T-helper 2 cell treated with Interferon-gamma antibody and Interleukin-4, amounts not matched to agents 5 μg/mL and 100 μg/mL, for 36 hours (primary cell): ENCODE measurements at regions not wholly inside any gene's neighbourhood (a gene's known extent, or its start where the extent isn't known, plus 50 kb on each side); places are given as distances from the start of the nearest gene placed in this dataset.

ENCODE experiments used
- DNase-seq: peaks from one replicate; pipeline ENCODE4 v3.0.0; 2021; ENCODE audit warnings: low spot score
- H3K27ac Mint-ChIP-seq: one replicate; pipeline ENCODE4 v1.8.0; 2021; ENCODE audit warnings: mild to moderate bottlenecking, mixed read lengths
- H3K27me3 Mint-ChIP-seq: one replicate; pipeline ENCODE4 v1.8.0; 2021; ENCODE audit warnings: low read depth, mixed read lengths
- H3K36me3 Mint-ChIP-seq: one replicate; pipeline ENCODE4 v1.8.0; 2021; ENCODE audit warnings: low read depth, mixed read lengths
- H3K4me1 Mint-ChIP-seq: one replicate; pipeline ENCODE4 v1.8.0; 2021; ENCODE audit warnings: low read depth, mixed read lengths
- H3K4me3 Mint-ChIP-seq: one replicate; pipeline ENCODE4 v1.8.0; 2022; ENCODE audit warnings: mild to moderate bottlenecking, moderate library complexity, mixed read lengths
- H3K9me3 Mint-ChIP-seq: one replicate; pipeline ENCODE4 v1.8.0; 2021; ENCODE audit warnings: mixed read lengths

DNA sequence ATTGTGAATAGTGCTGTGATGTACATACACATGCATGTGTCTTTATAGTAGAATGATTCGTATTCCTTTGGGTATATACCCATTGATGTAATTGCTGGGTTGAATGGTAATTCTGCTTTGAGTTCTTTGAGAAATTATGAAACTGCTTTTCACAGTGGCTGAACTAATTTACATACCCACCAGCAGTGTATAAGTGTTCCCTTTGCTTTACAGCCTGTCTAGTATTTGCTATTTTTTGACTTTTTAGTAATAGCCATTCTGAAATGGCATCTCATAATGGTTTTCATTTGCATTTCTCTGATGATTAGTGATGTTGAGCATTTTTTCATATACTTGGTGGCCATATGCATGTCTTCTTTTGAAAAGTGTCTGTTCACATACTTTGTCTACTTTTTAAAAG lies 54.5 kb upstream of the FAM78B start:
- Mint-ChIP-seq H3K27ac (no peak overlapping the region), H3K27me3 (no peaks in the 10 kb centered on the region), H3K9me3 (peaks cover 30% of the 10 kb centered on the region), H3K36me3 (no peaks in the 10 kb centered on the region), H3K4me1 (no peaks in the 10 kb centered on the region), H3K4me3 (no peak overlapping the region)
- DNase-seq = no peak

GRCh38 chr1:166233750-166234366 lies 67.1 kb upstream of the FAM78B start:
- DNase-seq = no peak
- no peak overlapping the region for H3K27ac Mint-ChIP-seq
- H3K4me1 Mint-ChIP-seq = no peaks in the 10 kb centered on the region

DNA sequence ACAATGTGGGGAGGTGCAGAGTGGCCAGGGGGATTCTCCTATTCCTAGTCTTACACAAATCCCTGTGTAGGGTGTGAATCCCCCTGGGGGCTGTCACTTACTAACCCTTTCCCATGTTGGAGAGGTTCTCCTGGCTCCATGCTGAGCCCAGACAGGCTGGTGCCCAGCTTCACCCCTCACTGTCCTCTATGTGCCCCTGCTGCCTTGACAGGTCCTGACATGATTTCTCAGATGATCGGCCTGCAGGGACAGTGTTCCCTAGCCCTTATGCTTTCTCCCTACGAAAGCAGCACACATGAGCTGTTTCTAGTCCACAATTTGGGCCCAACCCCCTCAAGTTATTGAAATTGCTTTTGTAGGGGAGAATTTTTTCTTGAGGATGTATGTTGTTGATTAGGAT lies 68.9 kb upstream of the FAM78B start:
- no peaks in the 10 kb centered on the region for H3K4me1 Mint-ChIP-seq
- H3K27ac Mint-ChIP-seq = no peak overlapping the region
- DNase-seq = no peak
- peaks cover 3% of the 10 kb centered on the region for H3K9me3 Mint-ChIP-seq
- H3K36me3 Mint-ChIP-seq = no peaks in the 10 kb centered on the region
- H3K27me3 Mint-ChIP-seq = no peaks in the 10 kb centered on the region
- H3K4me3 Mint-ChIP-seq = no peak overlapping the region

More at GRCh38 chr1:166233750-166234366, 67.1 kb upstream of the FAM78B start:
- Mint-ChIP-seq H3K9me3 (peaks cover 6% of the 10 kb centered on the region), H3K27me3 (no peaks in the 10 kb centered on the region), H3K36me3 (no peaks in the 10 kb centered on the region), H3K4me3 (no peak overlapping the region)

DNA sequence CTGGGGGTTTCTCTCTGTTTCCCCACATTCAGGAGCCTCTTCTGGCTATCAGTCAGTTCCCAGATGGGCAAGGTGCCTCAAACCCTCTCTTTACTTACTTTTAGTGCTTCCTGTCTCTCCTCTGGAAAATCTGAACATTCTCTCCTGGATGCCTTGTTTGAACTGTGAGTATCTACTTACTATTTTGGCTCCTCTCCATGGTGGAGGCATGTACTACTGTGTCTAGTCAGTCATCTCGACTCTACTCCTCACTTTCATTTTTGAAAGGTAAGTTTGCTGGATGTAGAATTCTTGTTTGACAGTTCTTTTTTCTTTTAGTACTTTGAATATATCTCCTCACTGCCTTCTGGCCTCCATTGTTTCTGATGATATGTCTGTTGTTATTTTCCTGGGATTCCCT lies 70.9 kb upstream of the FAM78B start:
- no peak for DNase-seq
- H3K9me3 Mint-ChIP-seq = no peaks in the 10 kb centered on the region
- no peaks in the 10 kb centered on the region for H3K36me3 Mint-ChIP-seq
- H3K27ac Mint-ChIP-seq = no peak overlapping the region
- H3K4me3 Mint-ChIP-seq = no peak overlapping the region
- no peaks in the 10 kb centered on the region for H3K4me1 Mint-ChIP-seq
- no peaks in the 10 kb centered on the region for H3K27me3 Mint-ChIP-seq

DNA sequence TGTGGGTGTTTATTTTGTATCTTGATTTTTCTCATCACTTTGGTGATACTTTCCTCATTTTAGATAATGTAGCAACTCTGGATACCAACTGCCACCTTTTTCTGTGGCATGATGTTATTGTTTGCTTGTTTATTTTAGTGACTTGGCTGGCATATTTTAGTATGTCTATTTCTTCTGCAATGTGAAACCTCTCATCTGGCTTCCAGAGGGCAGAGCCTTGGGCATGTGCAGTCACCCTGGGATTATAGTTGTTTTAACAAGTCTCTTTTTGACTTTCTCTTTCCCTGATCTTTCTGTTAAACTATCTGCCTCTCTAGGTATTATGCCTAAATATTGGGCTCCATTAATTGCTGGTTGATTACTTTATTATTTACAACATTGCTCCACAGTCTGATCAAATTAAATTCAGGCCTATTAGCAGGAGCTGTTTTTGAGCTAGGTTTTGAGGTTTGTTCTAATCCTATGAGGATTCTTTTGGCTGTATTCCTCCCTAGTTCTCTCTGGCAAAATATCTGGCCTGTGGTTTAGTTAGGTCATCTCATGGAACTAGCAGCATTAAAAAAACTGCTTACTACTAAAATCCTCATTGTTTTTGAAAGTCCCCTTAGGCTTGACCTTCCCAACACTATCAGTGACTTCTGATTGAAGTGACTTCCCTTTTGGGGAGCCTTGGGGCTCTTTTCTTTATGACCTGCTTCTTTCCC lies 86.4 kb upstream of the FAM78B start:
- peaks cover 14% of the 10 kb centered on the region for H3K9me3 Mint-ChIP-seq
- DNase-seq = no peak
- H3K4me1 Mint-ChIP-seq = no peaks in the 10 kb centered on the region
- no peak overlapping the region for H3K4me3 Mint-ChIP-seq
- no peaks in the 10 kb centered on the region for H3K27me3 Mint-ChIP-seq
- H3K36me3 Mint-ChIP-seq = no peaks in the 10 kb centered on the region
- H3K27ac Mint-ChIP-seq = no peak overlapping the region

GRCh38 chr1:166258017-166258416 lies 91.2 kb upstream of the FAM78B start:
- Mint-ChIP-seq H3K9me3 (peaks cover 12% of the 10 kb centered on the region), H3K27me3 (no peaks in the 10 kb centered on the region), H3K4me1 (no peaks in the 10 kb centered on the region), H3K4me3 (no peak overlapping the region), H3K27ac (no peak overlapping the region), H3K36me3 (no peaks in the 10 kb centered on the region)
- no peak for DNase-seq

DNA sequence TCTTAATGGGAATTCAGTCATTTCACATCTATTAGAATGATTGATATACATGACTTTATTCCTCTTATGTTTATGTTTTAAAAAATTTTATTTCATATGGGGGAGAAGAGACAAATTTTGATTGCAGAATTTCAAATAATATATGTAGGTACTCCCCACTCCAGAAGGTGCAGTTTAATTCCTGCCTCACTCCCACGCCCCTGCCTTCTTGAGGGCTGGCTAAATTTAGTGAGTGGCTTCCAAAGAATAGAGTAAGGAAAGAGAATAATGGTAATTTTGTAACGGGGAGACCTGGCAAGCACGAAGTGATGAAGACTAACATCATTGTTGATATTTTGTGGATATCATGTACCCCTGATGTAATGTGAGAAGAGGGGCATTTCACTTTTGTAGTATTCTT lies 94.7 kb upstream of the FAM78B start:
- no peaks in the 10 kb centered on the region for H3K27me3 Mint-ChIP-seq
- no peak overlapping the region for H3K4me3 Mint-ChIP-seq
- no peak overlapping the region for H3K27ac Mint-ChIP-seq
- H3K9me3 Mint-ChIP-seq = no peaks in the 10 kb centered on the region
- DNase-seq = no peak
- H3K36me3 Mint-ChIP-seq = no peaks in the 10 kb centered on the region
- H3K4me1 Mint-ChIP-seq = no peaks in the 10 kb centered on the region

GRCh38 chr1:166270476-166271150 lies 103.8 kb upstream of the FAM78B start:
- H3K4me1 Mint-ChIP-seq = no peaks in the 10 kb centered on the region

DNA sequence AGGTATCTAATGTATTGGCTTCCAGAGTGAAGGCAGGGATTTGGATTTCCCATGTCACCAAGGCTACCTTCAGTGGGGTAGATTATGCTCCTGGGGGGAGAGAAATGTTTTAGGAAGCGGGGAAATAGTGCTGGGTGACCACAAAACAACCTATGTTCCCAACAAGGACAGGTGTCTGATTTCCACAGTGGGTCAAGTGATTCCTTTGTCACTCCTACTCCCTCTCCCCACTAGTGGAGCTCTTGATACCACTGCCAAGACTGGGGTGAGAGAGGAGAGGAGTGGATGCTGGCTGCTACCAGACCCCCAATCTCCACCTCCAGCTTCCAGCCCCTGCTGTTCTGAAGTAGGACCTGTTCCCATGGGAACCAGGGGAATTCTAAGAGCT lies 104.3 kb upstream of the FAM78B start:
- Mint-ChIP-seq H3K4me3 (no peak overlapping the region), H3K27ac (no peak overlapping the region), H3K4me1 (no peaks in the 10 kb centered on the region), H3K36me3 (no peaks in the 10 kb centered on the region), H3K27me3 (no peaks in the 10 kb centered on the region), H3K9me3 (peaks cover 5% of the 10 kb centered on the region)
- DNase-seq = no peak

More at GRCh38 chr1:166270476-166271150, 103.8 kb upstream of the FAM78B start:
- Mint-ChIP-seq H3K36me3 (no peaks in the 10 kb centered on the region), H3K4me3 (no peak overlapping the region), H3K27ac (no peak overlapping the region), H3K9me3 (peaks cover 5% of the 10 kb centered on the region), H3K27me3 (no peaks in the 10 kb centered on the region)
- DNase-seq = no peak

DNA sequence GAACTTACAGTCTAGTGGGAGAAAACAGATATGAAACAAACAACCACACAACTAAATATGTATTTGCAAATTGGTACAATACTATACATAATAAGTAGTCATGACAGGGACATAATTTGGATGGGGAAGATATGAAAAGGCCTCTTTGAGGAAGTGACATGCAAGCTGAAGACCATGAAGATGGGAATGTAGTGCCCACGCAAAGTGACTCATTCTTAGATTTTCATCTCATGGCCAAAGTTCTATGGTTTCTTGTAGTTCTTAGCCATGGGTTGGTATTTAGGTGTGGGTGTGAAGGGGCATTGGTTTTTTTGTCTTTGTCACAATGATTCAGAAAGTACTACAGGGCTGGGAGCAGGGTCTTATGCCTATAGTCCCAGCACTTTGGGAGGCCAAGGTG lies 105.4 kb upstream of the FAM78B start:
- no peaks in the 10 kb centered on the region for H3K27me3 Mint-ChIP-seq
- H3K4me3 Mint-ChIP-seq = no peak overlapping the region
- H3K27ac Mint-ChIP-seq = no peak overlapping the region
- DNase-seq = no peak
- no peaks in the 10 kb centered on the region for H3K36me3 Mint-ChIP-seq
- peaks cover 12% of the 10 kb centered on the region for H3K9me3 Mint-ChIP-seq
- H3K4me1 Mint-ChIP-seq = no peaks in the 10 kb centered on the region

- Mint-ChIP-seq H3K9me3 (peaks cover 12% of the 10 kb centered on the region), H3K27me3 (no peaks in the 10 kb centered on the region), H3K4me3 (no peak overlapping the region), H3K4me1 (no peaks in the 10 kb centered on the region), H3K27ac (no peak overlapping the region), H3K36me3 (no peaks in the 10 kb centered on the region)
- DNase-seq = no peak
These were observed 106.0 kb upstream of the FAM78B start for GRCh38 chr1:166272851-166273250.

DNA sequence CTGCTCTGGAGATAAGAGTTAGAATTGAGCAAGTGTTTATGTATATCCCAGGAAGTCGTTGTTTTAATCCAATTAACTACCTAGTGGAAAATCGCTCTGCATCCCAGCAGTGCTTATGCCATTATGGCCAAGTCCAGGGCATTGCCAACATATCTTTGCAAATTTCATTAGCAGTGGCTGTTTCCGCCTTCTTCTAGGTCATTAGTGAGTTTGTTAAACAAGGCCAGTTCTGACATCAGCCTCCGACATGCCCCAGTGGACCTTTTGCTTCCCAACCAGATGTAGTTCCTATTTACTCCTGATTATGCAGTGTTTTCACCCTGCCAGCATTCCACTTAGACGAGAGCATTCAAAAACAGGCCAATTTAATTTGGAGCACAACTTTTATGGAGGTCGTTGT lies 106.8 kb upstream of the FAM78B start:
- no peak for DNase-seq
- Mint-ChIP-seq H3K27ac (no peak overlapping the region), H3K9me3 (peaks cover 12% of the 10 kb centered on the region), H3K27me3 (no peaks in the 10 kb centered on the region), H3K36me3 (no peaks in the 10 kb centered on the region), H3K4me3 (no peak overlapping the region), H3K4me1 (no peaks in the 10 kb centered on the region)

DNA sequence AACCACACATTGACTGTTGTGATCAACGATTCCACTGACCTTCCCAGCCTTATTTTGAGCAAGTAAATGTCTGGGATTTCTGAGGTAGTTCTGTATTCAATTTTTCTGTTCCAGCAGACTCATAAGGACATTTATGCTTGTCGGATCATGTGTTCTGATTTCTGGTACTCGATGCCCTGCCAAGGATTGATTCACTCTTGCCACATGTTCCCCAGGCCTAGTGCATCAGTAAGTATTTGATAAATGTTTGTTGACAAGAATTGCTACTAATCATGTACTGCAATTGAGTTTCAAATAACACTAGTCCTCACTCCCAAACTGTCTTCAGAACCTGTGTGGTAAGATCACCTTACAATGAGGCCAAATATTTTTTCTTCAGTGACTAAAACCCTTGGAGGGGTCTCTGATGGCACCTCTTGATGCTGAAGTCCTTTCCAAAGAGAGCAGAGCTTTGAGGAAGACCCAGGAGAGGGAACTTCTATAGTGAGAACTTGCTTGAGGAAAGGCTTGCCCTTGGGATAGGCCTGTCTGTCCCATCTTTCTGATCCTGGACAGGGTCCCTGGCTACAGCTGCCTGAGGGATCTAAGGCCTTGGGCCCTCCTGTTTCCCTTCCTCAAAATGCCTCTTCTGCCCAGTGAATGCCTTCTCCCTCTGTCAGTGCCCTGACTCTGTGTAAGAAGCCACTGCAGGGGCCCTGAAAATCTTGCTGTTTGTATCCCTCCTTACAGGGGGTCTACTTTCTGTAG lies 115.8 kb upstream of the FAM78B start:
- H3K36me3 Mint-ChIP-seq = no peaks in the 10 kb centered on the region
- H3K27ac Mint-ChIP-seq = no peak overlapping the region
- no peaks in the 10 kb centered on the region for H3K4me1 Mint-ChIP-seq
- H3K4me3 Mint-ChIP-seq = no peak overlapping the region
- no peak for DNase-seq
- no peaks in the 10 kb centered on the region for H3K9me3 Mint-ChIP-seq
- H3K27me3 Mint-ChIP-seq = no peaks in the 10 kb centered on the region

DNA sequence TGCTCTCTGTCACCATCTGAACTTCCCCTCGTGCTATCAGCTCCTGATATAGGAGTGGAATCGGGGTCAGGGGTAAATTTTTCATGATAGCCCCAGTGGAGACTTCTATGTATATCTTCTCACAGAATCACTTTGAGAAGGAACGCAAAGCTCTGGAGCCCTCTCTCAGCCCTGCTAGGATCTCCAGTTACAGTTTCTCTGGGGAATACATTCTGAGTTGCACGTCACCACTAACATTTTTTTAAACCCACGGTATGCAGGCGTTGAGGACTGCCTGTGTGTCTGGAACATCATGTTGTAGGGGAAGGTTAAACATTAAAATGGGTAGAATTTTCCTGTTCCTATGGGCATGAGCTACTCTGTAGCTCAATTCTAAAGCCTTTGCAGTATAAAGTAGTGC lies 116.4 kb upstream of the FAM78B start:
- Mint-ChIP-seq H3K27me3 (no peaks in the 10 kb centered on the region), H3K4me3 (no peak overlapping the region), H3K9me3 (no peaks in the 10 kb centered on the region), H3K4me1 (no peaks in the 10 kb centered on the region), H3K36me3 (no peaks in the 10 kb centered on the region), H3K27ac (no peak overlapping the region)
- DNase-seq = no peak
